H1 (cell line): ENCODE measurements at regions not wholly inside any gene's neighbourhood (a gene's known extent, or its start where the extent isn't known, plus 50 kb on each side); places are given as distances from the start of the nearest gene placed in this dataset.

ENCODE experiments used
- CREB1 ChIP-seq: IDR thresholded peaks from 2 replicates; pipeline ENCODE4 v1.6.1; 2012; ENCODE audit warnings: inconsistent platforms
- CTCF ChIP-seq, 3 experiments: IDR thresholded peaks; 1 replicate in 2 of 3; 2 replicates in 1 of 3; pipeline versions ENCODE4 v1.5.1 to v1.6.1; 2011; ENCODE audit warnings: low read length in 3 of 3, mild to moderate bottlenecking in 3 of 3, inconsistent platforms in 2 of 3, low read depth in 1 of 3, moderate library complexity in 1 of 3; ENCODE audit not compliant: insufficient read depth in 1 of 3; ENCODE audit errors: control extremely low read depth in 1 of 3
- EP300 ChIP-seq, 2 experiments: IDR thresholded peaks; 1 replicate in 1 of 2; 2 replicates in 1 of 2; pipeline ENCODE4 v1.6.1; 2011 to 2012; ENCODE audit warnings: low read depth in 2 of 2, low read length in 2 of 2, mild to moderate bottlenecking in 2 of 2, borderline replicate concordance in 1 of 2, inconsistent platforms in 1 of 2, moderate library complexity in 1 of 2
- EZH2 ChIP-seq: fragments of 200-600 bp; sonication (generic); IDR thresholded peaks from 2 replicates; pipeline ENCODE4 v1.7.1; 2012; ENCODE audit warnings: low read depth, mild to moderate bottlenecking, moderate library complexity, low read length, inconsistent platforms; ENCODE audit not compliant: severe bottlenecking
- JUN ChIP-seq: IDR thresholded peaks from 2 replicates; pipeline ENCODE4 v1.6.1; 2011; ENCODE audit warnings: low read depth, mild to moderate bottlenecking, improper control_type of control experiment, low read length
- POLR2A ChIP-seq, 2 experiments: IDR thresholded peaks; 1 replicate in 1 of 2; 2 replicates in 1 of 2; pipeline ENCODE4 v1.6.1; 2011; ENCODE audit warnings: low read depth in 2 of 2, low read length in 2 of 2, mild to moderate bottlenecking in 2 of 2; ENCODE audit errors: control extremely low read depth in 1 of 2
- RAD21 ChIP-seq, 2 experiments: IDR thresholded peaks in 1 of 2; conservative IDR thresholded peaks in 1 of 2; 2 replicates each; pipeline ENCODE4 v1.6.1; 2011; ENCODE audit warnings: low read depth in 2 of 2, low read length in 2 of 2, improper control_type of control experiment in 1 of 2, inconsistent platforms in 1 of 2, mild to moderate bottlenecking in 1 of 2, moderate library complexity in 1 of 2
- SIN3A ChIP-seq, 2 experiments: IDR thresholded peaks in 1 of 2; conservative IDR thresholded peaks in 1 of 2; 2 replicates each; pipeline ENCODE4 v1.6.1; 2011 to 2012; ENCODE audit warnings: low read length in 2 of 2, improper control_type of control experiment in 1 of 2, low read depth in 1 of 2, mild to moderate bottlenecking in 1 of 2
- TAF1 ChIP-seq: IDR thresholded peaks from 2 replicates; pipeline ENCODE4 v1.6.1; 2011; ENCODE audit warnings: mild to moderate bottlenecking, low read depth, low read length
- TAF7 ChIP-seq: optimal IDR thresholded peaks from 2 replicates; pipeline ENCODE3; 2011; ENCODE audit warnings: low read depth, mild to moderate bottlenecking, inconsistent platforms, low read length, moderate library complexity, borderline replicate concordance
- TCF12 ChIP-seq: IDR thresholded peaks from 2 replicates; pipeline ENCODE4 v1.6.1; 2011; ENCODE audit warnings: low read depth, mild to moderate bottlenecking, low read length
- TEAD4 ChIP-seq: IDR thresholded peaks from 2 replicates; pipeline ENCODE4 v1.6.1; 2012; ENCODE audit warnings: low read depth, low read length, inconsistent platforms, mixed read lengths
- TF ChIP-seq, protein P1 (sequence below): IDR thresholded peaks from 2 replicates; pipeline ENCODE4 v1.6.1; 2012; ENCODE audit warnings: inconsistent platforms

- TF ChIP-seq TAF1 (no peak), TAF7 (no peak), SIN3A (conservative IDR thresholded peaks at IDR 0.05 in 1 of 2, IDR thresholded peaks at IDR 0.05 in 1 of 2; ENCODE audit: low read depth in 1 of 2, low read length in 2 of 2) (no peak), EZH2 (no peak), RAD21 (IDR thresholded peaks at IDR 0.05 in 1 of 2, conservative IDR thresholded peaks at IDR 0.05 in 1 of 2; ENCODE audit: low read depth in 2 of 2, low read length in 2 of 2) (no peak), CTCF (IDR thresholded peaks at IDR 0.05; ENCODE audit: control extremely low read depth in 1 of 3, insufficient read depth in 1 of 3, low read depth in 1 of 3, low read length in 3 of 3) (no peak), POLR2A (IDR thresholded peaks at IDR 0.05; ENCODE audit: control extremely low read depth in 1 of 2, low read depth in 2 of 2, low read length in 2 of 2) (no peak), CREB1 (no peak), EP300 (IDR thresholded peaks at IDR 0.05; ENCODE audit: borderline replicate concordance in 1 of 2, low read depth in 2 of 2, low read length in 2 of 2) (no peak), TCF12 (no peak), TEAD4 (no peak), JUN (no peak)
- TF ChIP-seq, protein P1, sequence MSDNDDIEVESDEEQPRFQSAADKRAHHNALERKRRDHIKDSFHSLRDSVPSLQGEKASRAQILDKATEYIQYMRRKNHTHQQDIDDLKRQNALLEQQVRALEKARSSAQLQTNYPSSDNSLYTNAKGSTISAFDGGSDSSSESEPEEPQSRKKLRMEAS: no peak
Observed at GRCh38 chr14:97107080-97107479, 309.9 kb downstream of the VRK1 start.
